Neural crest cell (in vitro differentiated cells): ENCODE measurements at regions not wholly inside any gene's neighbourhood (a gene's known extent, or its start where the extent isn't known, plus 50 kb on each side); places are given as distances from the start of the nearest gene placed in this dataset.

Source experiments
- DNase-seq: peaks from one replicate; pipeline ENCODE4 v3.0.0; 2021; ENCODE audit warnings: low read depth, mixed read lengths, low spot score
- H3K27ac Mint-ChIP-seq: one replicate; pipeline ENCODE4 v1.8.0; 2021; ENCODE audit warnings: mild to moderate bottlenecking, mixed read lengths; ENCODE audit not compliant: unreplicated experiment
- H3K27me3 Mint-ChIP-seq: 2 replicates; pipeline ENCODE4 v1.8.0; 2021; ENCODE audit warnings: low read depth, mild to moderate bottlenecking, mixed read lengths
- H3K36me3 Mint-ChIP-seq: 2 replicates; pipeline ENCODE4 v1.8.0; 2021; ENCODE audit warnings: low read depth, mild to moderate bottlenecking, mixed read lengths
- H3K4me1 Mint-ChIP-seq: 2 replicates; pipeline ENCODE4 v1.8.0; 2021; ENCODE audit warnings: mixed read lengths
- H3K4me3 Mint-ChIP-seq: one replicate; pipeline ENCODE4 v1.8.0; 2021; ENCODE audit warnings: mild to moderate bottlenecking, mixed read lengths
- H3K9me3 Mint-ChIP-seq: 2 replicates; pipeline ENCODE4 v1.8.0; 2021; ENCODE audit warnings: mixed read lengths
- TF ChIP-seq, protein P1 (sequence below): fragments of 200-600 bp; sonication (generic); conservative IDR thresholded peaks from 2 replicates; pipeline ENCODE4 v1.5.0; 2021; ENCODE audit warnings: antibody characterized with exemption, mild to moderate bottlenecking

- Mint-ChIP-seq H3K4me1 (peaks cover 18% of the 10 kb centered on the region), H3K9me3 (peaks cover 3% of the 10 kb centered on the region), H3K27ac (no peak overlapping the region), H3K4me3 (no peak overlapping the region), H3K27me3 (peaks cover 6% of the 10 kb centered on the region), H3K36me3 (no peaks in the 10 kb centered on the region)
- TF ChIP-seq, protein P1, sequence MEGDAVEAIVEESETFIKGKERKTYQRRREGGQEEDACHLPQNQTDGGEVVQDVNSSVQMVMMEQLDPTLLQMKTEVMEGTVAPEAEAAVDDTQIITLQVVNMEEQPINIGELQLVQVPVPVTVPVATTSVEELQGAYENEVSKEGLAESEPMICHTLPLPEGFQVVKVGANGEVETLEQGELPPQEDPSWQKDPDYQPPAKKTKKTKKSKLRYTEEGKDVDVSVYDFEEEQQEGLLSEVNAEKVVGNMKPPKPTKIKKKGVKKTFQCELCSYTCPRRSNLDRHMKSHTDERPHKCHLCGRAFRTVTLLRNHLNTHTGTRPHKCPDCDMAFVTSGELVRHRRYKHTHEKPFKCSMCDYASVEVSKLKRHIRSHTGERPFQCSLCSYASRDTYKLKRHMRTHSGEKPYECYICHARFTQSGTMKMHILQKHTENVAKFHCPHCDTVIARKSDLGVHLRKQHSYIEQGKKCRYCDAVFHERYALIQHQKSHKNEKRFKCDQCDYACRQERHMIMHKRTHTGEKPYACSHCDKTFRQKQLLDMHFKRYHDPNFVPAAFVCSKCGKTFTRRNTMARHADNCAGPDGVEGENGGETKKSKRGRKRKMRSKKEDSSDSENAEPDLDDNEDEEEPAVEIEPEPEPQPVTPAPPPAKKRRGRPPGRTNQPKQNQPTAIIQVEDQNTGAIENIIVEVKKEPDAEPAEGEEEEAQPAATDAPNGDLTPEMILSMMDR, result no peak
- DNase-seq, result no peak
Measured at GRCh38 chr1:209416039-209416438, 167.5 kb upstream of the CAMK1G start.

DNA sequence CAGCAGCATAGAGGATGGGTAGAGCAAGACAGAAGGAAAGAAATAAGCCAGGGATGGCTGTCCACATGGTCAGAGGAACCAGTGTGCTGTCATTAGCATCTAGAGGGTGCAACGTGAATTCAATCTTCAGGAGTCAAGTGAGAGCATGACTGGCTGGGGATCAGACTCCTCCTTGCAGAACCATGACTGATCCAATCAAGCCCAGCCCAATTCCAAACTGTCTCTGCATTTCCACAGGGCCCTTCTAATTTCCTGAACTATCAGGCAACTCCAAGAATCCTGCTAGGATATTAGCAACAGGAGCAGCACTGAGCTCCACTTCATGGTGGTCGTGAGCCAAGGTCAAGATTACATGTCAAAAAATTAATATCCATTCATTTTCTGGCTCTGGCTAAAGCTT, 166.8 kb upstream of the CAMK1G start:
- peak overlapping the region; percentile 16 for H3K27ac Mint-ChIP-seq
- peaks cover 6% of the 10 kb centered on the region for H3K27me3 Mint-ChIP-seq
- H3K9me3 Mint-ChIP-seq, result peaks cover 3% of the 10 kb centered on the region
- TF ChIP-seq, protein P1, result no peak
- peaks cover 13% of the 10 kb centered on the region for H3K4me1 Mint-ChIP-seq
- no peak overlapping the region for H3K4me3 Mint-ChIP-seq
- DNase-seq, result no peak
- no peaks in the 10 kb centered on the region for H3K36me3 Mint-ChIP-seq

- H3K4me3 Mint-ChIP-seq, result no peak overlapping the region
- no peak overlapping the region for H3K27ac Mint-ChIP-seq
- TF ChIP-seq, protein P1, result no peak
- no peaks in the 10 kb centered on the region for H3K36me3 Mint-ChIP-seq
- peaks cover 3% of the 10 kb centered on the region for H3K9me3 Mint-ChIP-seq
- H3K4me1 Mint-ChIP-seq, result peaks cover 13% of the 10 kb centered on the region
- DNase-seq, result no peak
- peaks cover 6% of the 10 kb centered on the region for H3K27me3 Mint-ChIP-seq
Measured at GRCh38 chr1:209417761-209418160, 165.8 kb upstream of the CAMK1G start.

DNA sequence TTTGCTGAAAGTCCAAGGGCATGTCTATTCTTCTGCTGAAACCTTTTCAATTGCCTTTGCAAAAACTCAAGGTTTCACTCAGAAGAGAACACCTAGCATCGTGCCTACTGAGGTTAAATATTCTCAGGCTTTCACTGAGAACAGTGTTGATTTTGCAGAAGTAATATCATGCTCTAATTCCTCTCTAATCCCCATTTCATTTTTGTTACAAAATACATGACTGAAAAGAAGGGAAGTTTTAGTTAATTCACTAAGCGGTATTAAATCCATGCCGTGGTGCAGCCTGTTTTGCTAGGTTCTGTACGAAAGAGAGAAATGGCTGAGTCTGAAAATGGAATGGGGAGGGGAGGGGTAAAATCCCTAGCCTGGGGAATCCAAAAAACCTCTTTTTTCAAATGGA, 163.2 kb upstream of the CAMK1G start:
- no peak overlapping the region for H3K27ac Mint-ChIP-seq
- TF ChIP-seq, protein P1, result no peak
- H3K27me3 Mint-ChIP-seq, result no peaks in the 10 kb centered on the region
- H3K9me3 Mint-ChIP-seq, result peaks cover 3% of the 10 kb centered on the region
- peaks cover 13% of the 10 kb centered on the region for H3K4me1 Mint-ChIP-seq
- no peaks in the 10 kb centered on the region for H3K36me3 Mint-ChIP-seq
- no peak overlapping the region for H3K4me3 Mint-ChIP-seq
- DNase-seq, result no peak

DNA sequence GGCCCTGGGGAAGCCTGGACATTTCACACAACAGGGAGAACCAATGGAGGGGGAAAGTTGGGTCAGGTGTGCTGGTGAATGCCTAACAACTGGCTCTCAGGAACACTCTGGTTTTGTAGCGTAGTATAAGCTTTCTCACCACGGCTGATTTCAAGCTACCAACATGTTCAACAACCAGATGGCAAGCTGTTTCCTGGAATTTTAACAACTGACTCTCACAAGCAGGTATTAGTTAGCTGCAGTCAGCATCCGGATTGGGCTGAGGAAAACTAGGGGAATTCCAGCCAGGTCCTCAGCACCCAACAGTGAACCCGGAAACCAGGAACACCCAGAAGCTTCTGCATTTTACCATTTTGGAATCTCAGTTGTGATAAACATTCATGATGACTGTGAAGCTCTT, 162.3 kb upstream of the CAMK1G start:
- TF ChIP-seq, protein P1, result no peak
- H3K4me1 Mint-ChIP-seq, result peaks cover 20% of the 10 kb centered on the region
- H3K9me3 Mint-ChIP-seq, result peaks cover 3% of the 10 kb centered on the region
- no peak overlapping the region for H3K27ac Mint-ChIP-seq
- H3K4me3 Mint-ChIP-seq, result no peak overlapping the region
- DNase-seq, result no peak
- H3K27me3 Mint-ChIP-seq, result no peaks in the 10 kb centered on the region
- no peaks in the 10 kb centered on the region for H3K36me3 Mint-ChIP-seq
